ENCODE measurements at regions not wholly inside any gene's neighbourhood (a gene's known extent, or its start where the extent isn't known, plus 50 kb on each side); places are given as distances from the start of the nearest gene placed in this dataset.

DNA sequence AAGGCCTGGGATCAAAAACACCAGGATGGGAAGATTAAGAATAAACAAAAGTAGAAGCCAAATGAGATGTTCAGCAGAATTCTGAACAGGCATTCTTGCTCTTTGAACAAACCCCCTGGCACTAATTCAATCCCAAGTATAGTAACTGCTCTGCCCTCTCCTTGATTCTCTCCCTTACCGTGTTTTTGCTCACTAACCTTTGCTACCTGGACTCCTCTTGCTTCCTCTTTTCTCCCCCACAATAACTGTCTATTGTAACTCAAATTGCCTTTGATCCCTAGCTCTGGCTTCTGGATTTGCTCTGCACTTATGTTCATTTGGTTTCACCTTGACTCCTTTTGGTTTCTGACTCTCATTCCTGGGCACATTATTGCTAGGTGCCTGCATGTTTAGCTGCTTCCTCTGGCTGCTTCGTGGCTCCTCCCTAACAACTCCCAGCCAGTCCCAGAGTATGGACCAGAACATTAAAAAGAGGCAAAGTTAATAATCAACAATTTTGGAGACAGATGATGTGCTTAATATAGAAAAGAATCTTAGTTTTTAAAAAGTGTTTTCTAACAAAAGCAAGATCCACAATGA lies 65.4 kb upstream of the PHIP start:
- TF ChIP-seq, protein P1, sequence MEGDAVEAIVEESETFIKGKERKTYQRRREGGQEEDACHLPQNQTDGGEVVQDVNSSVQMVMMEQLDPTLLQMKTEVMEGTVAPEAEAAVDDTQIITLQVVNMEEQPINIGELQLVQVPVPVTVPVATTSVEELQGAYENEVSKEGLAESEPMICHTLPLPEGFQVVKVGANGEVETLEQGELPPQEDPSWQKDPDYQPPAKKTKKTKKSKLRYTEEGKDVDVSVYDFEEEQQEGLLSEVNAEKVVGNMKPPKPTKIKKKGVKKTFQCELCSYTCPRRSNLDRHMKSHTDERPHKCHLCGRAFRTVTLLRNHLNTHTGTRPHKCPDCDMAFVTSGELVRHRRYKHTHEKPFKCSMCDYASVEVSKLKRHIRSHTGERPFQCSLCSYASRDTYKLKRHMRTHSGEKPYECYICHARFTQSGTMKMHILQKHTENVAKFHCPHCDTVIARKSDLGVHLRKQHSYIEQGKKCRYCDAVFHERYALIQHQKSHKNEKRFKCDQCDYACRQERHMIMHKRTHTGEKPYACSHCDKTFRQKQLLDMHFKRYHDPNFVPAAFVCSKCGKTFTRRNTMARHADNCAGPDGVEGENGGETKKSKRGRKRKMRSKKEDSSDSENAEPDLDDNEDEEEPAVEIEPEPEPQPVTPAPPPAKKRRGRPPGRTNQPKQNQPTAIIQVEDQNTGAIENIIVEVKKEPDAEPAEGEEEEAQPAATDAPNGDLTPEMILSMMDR (IDR thresholded peaks at IDR 0.05 in 2 of 3, conservative IDR thresholded peaks at IDR 0.05 in 1 of 3; ENCODE audit: borderline replicate concordance in 1 of 3, insufficient read depth in 1 of 3, low read depth in 2 of 3, low read length in 2 of 3), result no peak
- TF ChIP-seq EZH2 (IDR thresholded peaks at IDR 0.05), result no peak
- no peak for TF ChIP-seq POLR2A (IDR thresholded peaks at IDR 0.05; ENCODE audit: borderline replicate concordance, extremely low read depth, insufficient read depth, insufficient read length)
- no peak for TF ChIP-seq EZH2phosphoT487 (IDR thresholded peaks at IDR 0.05; ENCODE audit: borderline replicate concordance)
- no peak for TF ChIP-seq POLR2AphosphoS5 (IDR thresholded peaks at IDR 0.05; ENCODE audit: low read depth, low read length)
- TF ChIP-seq ZNF274 (IDR thresholded peaks at IDR 0.05; ENCODE audit: low read depth, low read length), result no peak
- TF ChIP-seq, protein P2, sequence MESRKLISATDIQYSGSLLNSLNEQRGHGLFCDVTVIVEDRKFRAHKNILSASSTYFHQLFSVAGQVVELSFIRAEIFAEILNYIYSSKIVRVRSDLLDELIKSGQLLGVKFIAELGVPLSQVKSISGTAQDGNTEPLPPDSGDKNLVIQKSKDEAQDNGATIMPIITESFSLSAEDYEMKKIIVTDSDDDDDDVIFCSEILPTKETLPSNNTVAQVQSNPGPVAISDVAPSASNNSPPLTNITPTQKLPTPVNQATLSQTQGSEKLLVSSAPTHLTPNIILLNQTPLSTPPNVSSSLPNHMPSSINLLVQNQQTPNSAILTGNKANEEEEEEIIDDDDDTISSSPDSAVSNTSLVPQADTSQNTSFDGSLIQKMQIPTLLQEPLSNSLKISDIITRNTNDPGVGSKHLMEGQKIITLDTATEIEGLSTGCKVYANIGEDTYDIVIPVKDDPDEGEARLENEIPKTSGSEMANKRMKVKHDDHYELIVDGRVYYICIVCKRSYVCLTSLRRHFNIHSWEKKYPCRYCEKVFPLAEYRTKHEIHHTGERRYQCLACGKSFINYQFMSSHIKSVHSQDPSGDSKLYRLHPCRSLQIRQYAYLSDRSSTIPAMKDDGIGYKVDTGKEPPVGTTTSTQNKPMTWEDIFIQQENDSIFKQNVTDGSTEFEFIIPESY (IDR thresholded peaks at IDR 0.05; ENCODE audit: extremely low read depth, insufficient replicate concordance, low read length), result no peak
- TF ChIP-seq, protein P3, sequence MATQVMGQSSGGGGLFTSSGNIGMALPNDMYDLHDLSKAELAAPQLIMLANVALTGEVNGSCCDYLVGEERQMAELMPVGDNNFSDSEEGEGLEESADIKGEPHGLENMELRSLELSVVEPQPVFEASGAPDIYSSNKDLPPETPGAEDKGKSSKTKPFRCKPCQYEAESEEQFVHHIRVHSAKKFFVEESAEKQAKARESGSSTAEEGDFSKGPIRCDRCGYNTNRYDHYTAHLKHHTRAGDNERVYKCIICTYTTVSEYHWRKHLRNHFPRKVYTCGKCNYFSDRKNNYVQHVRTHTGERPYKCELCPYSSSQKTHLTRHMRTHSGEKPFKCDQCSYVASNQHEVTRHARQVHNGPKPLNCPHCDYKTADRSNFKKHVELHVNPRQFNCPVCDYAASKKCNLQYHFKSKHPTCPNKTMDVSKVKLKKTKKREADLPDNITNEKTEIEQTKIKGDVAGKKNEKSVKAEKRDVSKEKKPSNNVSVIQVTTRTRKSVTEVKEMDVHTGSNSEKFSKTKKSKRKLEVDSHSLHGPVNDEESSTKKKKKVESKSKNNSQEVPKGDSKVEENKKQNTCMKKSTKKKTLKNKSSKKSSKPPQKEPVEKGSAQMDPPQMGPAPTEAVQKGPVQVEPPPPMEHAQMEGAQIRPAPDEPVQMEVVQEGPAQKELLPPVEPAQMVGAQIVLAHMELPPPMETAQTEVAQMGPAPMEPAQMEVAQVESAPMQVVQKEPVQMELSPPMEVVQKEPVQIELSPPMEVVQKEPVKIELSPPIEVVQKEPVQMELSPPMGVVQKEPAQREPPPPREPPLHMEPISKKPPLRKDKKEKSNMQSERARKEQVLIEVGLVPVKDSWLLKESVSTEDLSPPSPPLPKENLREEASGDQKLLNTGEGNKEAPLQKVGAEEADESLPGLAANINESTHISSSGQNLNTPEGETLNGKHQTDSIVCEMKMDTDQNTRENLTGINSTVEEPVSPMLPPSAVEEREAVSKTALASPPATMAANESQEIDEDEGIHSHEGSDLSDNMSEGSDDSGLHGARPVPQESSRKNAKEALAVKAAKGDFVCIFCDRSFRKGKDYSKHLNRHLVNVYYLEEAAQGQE (IDR thresholded peaks at IDR 0.05; ENCODE audit: low read depth), result no peak
- TF ChIP-seq FOSL1 (IDR thresholded peaks at IDR 0.05; ENCODE audit: low read depth), result no peak
- TF ChIP-seq, protein P4, sequence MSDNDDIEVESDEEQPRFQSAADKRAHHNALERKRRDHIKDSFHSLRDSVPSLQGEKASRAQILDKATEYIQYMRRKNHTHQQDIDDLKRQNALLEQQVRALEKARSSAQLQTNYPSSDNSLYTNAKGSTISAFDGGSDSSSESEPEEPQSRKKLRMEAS (IDR thresholded peaks at IDR 0.05), result no peak
